Ishikawa (cell line): ENCODE measurements at regions not wholly inside any gene's neighbourhood (a gene's known extent, or its start where the extent isn't known, plus 50 kb on each side); places are given as distances from the start of the nearest gene placed in this dataset.

Experiments
- CEBPB ChIP-seq: IDR thresholded peaks from 2 replicates; pipeline ENCODE4 v1.6.1; 2012
- CREB1 ChIP-seq: IDR thresholded peaks from 2 replicates; pipeline ENCODE4 v1.6.1; 2012; ENCODE audit warnings: low read depth
- EGR1 ChIP-seq: IDR thresholded peaks from 2 replicates; pipeline ENCODE4 v1.6.1; 2012
- EP300 ChIP-seq: IDR thresholded peaks from 2 replicates; pipeline ENCODE4 v1.6.1; 2012; ENCODE audit warnings: borderline replicate concordance
- NFIC ChIP-seq: IDR thresholded peaks from 2 replicates; pipeline ENCODE4 v1.6.1; 2012
- RAD21 ChIP-seq: IDR thresholded peaks from 2 replicates; pipeline ENCODE4 v1.6.1; 2012; ENCODE audit warnings: low read depth
- TAF1 ChIP-seq: IDR thresholded peaks from 2 replicates; pipeline ENCODE4 v1.6.1; 2012; ENCODE audit warnings: low read depth, mild to moderate bottlenecking
- TCF12 ChIP-seq: IDR thresholded peaks from 2 replicates; pipeline ENCODE4 v1.6.1; 2012; ENCODE audit warnings: low read depth
- TEAD4 ChIP-seq: IDR thresholded peaks from 2 replicates; pipeline ENCODE4 v1.6.1; 2012
- YY1 ChIP-seq: IDR thresholded peaks from 2 replicates; pipeline ENCODE4 v1.6.1; 2012; ENCODE audit warnings: low read depth
- ZBTB7A ChIP-seq: IDR thresholded peaks from 2 replicates; pipeline ENCODE4 v1.6.1; 2012; ENCODE audit warnings: low read depth
- TF ChIP-seq, protein P1 (sequence below): IDR thresholded peaks from 2 replicates; pipeline ENCODE4 v1.6.1; 2012; ENCODE audit warnings: low read depth, mild to moderate bottlenecking
- TF ChIP-seq, protein P2 (sequence below): IDR thresholded peaks from 2 replicates; pipeline ENCODE4 v1.6.1; 2012
- TF ChIP-seq, protein P3 (sequence below): IDR thresholded peaks from 2 replicates; pipeline ENCODE4 v1.6.1; 2012

DNA sequence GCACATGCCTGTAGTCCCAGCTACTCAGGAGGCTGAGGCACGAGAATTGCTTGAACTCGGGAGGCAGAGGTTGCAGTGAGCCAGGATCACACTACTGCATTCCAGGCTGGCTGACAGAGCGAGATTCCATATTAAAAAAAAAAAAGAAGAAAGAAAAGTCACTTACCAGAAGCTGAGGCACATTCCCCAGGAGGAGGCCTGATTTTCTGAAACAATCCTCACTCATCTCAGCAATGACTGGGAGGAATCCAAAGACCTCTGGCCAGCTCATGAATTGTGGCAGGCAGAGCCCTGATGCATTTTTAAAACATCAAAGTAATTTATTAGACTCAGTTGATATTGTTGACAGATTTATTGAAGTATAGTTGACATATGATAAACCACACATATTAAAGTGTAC lies 206.3 kb downstream of the FOXO1 start:
- TF ChIP-seq EP300 (no peak), CEBPB (no peak), RAD21 (no peak), YY1 (no peak), CREB1 (no peak), ZBTB7A (no peak), EGR1 (no peak), TEAD4 (no peak), TAF1 (no peak), TCF12 (no peak), NFIC (no peak)
- TF ChIP-seq, protein P1, sequence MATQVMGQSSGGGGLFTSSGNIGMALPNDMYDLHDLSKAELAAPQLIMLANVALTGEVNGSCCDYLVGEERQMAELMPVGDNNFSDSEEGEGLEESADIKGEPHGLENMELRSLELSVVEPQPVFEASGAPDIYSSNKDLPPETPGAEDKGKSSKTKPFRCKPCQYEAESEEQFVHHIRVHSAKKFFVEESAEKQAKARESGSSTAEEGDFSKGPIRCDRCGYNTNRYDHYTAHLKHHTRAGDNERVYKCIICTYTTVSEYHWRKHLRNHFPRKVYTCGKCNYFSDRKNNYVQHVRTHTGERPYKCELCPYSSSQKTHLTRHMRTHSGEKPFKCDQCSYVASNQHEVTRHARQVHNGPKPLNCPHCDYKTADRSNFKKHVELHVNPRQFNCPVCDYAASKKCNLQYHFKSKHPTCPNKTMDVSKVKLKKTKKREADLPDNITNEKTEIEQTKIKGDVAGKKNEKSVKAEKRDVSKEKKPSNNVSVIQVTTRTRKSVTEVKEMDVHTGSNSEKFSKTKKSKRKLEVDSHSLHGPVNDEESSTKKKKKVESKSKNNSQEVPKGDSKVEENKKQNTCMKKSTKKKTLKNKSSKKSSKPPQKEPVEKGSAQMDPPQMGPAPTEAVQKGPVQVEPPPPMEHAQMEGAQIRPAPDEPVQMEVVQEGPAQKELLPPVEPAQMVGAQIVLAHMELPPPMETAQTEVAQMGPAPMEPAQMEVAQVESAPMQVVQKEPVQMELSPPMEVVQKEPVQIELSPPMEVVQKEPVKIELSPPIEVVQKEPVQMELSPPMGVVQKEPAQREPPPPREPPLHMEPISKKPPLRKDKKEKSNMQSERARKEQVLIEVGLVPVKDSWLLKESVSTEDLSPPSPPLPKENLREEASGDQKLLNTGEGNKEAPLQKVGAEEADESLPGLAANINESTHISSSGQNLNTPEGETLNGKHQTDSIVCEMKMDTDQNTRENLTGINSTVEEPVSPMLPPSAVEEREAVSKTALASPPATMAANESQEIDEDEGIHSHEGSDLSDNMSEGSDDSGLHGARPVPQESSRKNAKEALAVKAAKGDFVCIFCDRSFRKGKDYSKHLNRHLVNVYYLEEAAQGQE, result no peak
- TF ChIP-seq, protein P2, sequence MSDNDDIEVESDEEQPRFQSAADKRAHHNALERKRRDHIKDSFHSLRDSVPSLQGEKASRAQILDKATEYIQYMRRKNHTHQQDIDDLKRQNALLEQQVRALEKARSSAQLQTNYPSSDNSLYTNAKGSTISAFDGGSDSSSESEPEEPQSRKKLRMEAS, result no peak
- TF ChIP-seq, protein P3, sequence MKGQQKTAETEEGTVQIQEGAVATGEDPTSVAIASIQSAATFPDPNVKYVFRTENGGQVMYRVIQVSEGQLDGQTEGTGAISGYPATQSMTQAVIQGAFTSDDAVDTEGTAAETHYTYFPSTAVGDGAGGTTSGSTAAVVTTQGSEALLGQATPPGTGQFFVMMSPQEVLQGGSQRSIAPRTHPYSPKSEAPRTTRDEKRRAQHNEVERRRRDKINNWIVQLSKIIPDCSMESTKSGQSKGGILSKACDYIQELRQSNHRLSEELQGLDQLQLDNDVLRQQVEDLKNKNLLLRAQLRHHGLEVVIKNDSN, result no peak
